Thyroid gland (tissue), 4 donors: ENCODE measurements at regions not wholly inside any gene's neighbourhood (a gene's known extent, or its start where the extent isn't known, plus 50 kb on each side); places are given as distances from the start of the nearest gene placed in this dataset.
"Not testable (repeated sequence)": the region's sequence is repeated elsewhere in the genome, so short reads cannot be mapped to it uniquely, and the experiment has no call there.

Source experiments
- DNase-seq, 2 donors: peaks; one replicate each; pipeline ENCODE4 v3.0.0-alpha.2; 2019
- H3K27ac ChIP-seq, 3 donors: fragments of 200-600 bp; sonication (generic); 1 replicate in 2 of 3; 2 replicates in 1 of 3; pipeline ENCODE4 v1.5.1; 2016 to 2019; ENCODE audit warnings: mild to moderate bottlenecking in 1 of 3, moderate library complexity in 1 of 3
- H3K27me3 ChIP-seq: fragments of 200-600 bp; sonication (generic); one replicate; pipeline ENCODE4 v1.5.1; 2019
- H3K36me3 ChIP-seq, 2 donors: fragments of 200-600 bp; sonication (generic); one replicate each; pipeline ENCODE4 v1.5.1; 2016 to 2019
- H3K4me1 ChIP-seq, 2 donors: fragments of 200-600 bp; sonication (generic); one replicate each; pipeline ENCODE4 v1.5.1; 2017 to 2019
- H3K4me3 ChIP-seq, 3 donors: fragments of 200-600 bp; sonication (generic); replicated peaks in 1 of 3; 1 replicate in 2 of 3; 2 replicates in 1 of 3; pipeline ENCODE4 v1.5.1; 2016; ENCODE audit warnings: mild to moderate bottlenecking in 1 of 3
- H3K9me3 ChIP-seq: fragments of 200-600 bp; sonication (generic); one replicate; pipeline ENCODE4 v1.5.1; 2017
- POLR2A ChIP-seq, 2 donors: fragments of 450-650 bp; IDR thresholded peaks; one replicate each; pipeline ENCODE4 v1.6.1; 2017; ENCODE audit warnings: antibody characterized with exemption in 2 of 2, mild to moderate bottlenecking in 2 of 2, moderate library complexity in 1 of 2
- WGBS, 2 donors: methylation state at CpG; one replicate each; pipeline ENCODE4 v1.1.5; 2017; 5-methylcytosine and 5-hydroxymethylcytosine counted together
- intact Hi-C: fragments of 100-400 bp; cut with DNase I; formaldehyde crosslinking; loops from one replicate; pipeline ENCODE4 v1.15.1; 2023
- TF ChIP-seq, protein P1 (sequence below), 6 experiments: fragments of 200-600 bp in 3 of 6; fragments of 450-650 bp in 3 of 6; sonication (generic) in 3 of 6; IDR thresholded peaks; one replicate each; pipeline ENCODE4 v1.5.1; 2016 to 2019; ENCODE audit warnings: antibody characterized with exemption in 6 of 6, mild to moderate bottlenecking in 2 of 6, inconsistent platforms in 1 of 6, moderate library complexity in 1 of 6

DNA sequence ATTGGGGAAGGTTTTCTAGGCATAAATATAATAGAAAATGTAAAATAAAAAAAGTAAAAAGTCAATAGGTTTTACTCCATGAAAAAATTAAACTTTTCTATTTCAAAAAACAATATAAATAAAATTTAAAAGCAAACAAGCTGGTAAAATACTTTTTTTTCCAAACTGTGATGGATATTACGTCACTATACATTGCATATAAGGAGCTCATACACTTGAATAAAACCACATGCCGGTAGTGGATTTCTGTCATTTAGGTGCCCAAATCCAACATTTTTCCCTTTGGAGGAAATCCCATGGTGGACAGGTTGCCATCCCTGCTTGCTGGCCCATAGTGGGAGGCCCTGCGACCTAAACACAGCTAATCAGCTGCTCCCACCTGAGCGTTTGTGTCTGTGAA is 289.4 kb upstream of the HNRNPA3 start:
- TF ChIP-seq, protein P1, sequence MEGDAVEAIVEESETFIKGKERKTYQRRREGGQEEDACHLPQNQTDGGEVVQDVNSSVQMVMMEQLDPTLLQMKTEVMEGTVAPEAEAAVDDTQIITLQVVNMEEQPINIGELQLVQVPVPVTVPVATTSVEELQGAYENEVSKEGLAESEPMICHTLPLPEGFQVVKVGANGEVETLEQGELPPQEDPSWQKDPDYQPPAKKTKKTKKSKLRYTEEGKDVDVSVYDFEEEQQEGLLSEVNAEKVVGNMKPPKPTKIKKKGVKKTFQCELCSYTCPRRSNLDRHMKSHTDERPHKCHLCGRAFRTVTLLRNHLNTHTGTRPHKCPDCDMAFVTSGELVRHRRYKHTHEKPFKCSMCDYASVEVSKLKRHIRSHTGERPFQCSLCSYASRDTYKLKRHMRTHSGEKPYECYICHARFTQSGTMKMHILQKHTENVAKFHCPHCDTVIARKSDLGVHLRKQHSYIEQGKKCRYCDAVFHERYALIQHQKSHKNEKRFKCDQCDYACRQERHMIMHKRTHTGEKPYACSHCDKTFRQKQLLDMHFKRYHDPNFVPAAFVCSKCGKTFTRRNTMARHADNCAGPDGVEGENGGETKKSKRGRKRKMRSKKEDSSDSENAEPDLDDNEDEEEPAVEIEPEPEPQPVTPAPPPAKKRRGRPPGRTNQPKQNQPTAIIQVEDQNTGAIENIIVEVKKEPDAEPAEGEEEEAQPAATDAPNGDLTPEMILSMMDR (IDR thresholded peaks at IDR 0.05): no peak
- no peak for TF ChIP-seq POLR2A (IDR thresholded peaks at IDR 0.05)
- H3K27me3 ChIP-seq: no peaks in the 10 kb centered on the region

GRCh38 chr2:176924909-176925534 is 287.6 kb upstream of the HNRNPA3 start:
- Histone ChIP-seq H3K27me3 (no peaks in the 10 kb centered on the region), H3K36me3 (no peaks in the 10 kb centered on the region), H3K4me1 (no peaks in the 10 kb centered on the region), H3K27ac (no peak overlapping the region), H3K9me3 (no peaks in the 10 kb centered on the region), H3K4me3 (no peak overlapping the region)
- DNase-seq: no peak
- TF ChIP-seq POLR2A (IDR thresholded peaks at IDR 0.05): no peak
- TF ChIP-seq, protein P1 (IDR thresholded peaks at IDR 0.05): no peak
- WGBS, 2 donors: 81 to 84% methylated on average over 7 of the region's 7 CpGs
- intact Hi-C loops: no loop called here

More for the DNA sequence above, 289.4 kb upstream of the HNRNPA3 start:
- no peaks in the 10 kb centered on the region for H3K36me3 ChIP-seq
- no peak overlapping the region for H3K4me3 ChIP-seq
- no peaks in the 10 kb centered on the region for H3K4me1 ChIP-seq
- no peaks in the 10 kb centered on the region for H3K9me3 ChIP-seq
- DNase-seq: no peak
- intact Hi-C loops: no loop called here
- no peak overlapping the region for H3K27ac ChIP-seq
- 91 to 94% methylated on average over 4 of the region's 4 CpGs for WGBS, 2 donors

DNA sequence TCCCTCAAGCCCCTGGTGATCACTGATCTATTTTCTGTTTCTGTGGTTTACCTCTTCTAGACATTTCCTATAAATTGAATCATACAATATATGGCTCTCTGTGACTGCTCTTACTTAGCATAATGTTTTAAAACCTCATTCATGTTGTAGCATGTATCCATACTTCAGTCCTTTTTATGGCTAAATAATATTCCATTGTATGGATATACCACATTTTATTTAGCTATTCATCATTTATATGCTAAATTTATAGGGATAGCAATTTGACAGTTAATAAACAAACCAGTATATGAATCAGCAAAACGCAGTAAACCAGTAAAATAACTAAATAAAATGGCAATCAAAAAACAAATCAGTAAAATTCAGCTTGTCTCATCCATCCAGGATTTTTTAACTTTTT is 286.1 kb upstream of the HNRNPA3 start:
- Histone ChIP-seq H3K27me3 (no peaks in the 10 kb centered on the region), H3K4me1 (no peaks in the 10 kb centered on the region), H3K4me3 (no peak overlapping the region), H3K27ac (no peak overlapping the region), H3K9me3 (no peaks in the 10 kb centered on the region), H3K36me3 (no peaks in the 10 kb centered on the region)
- no peak for TF ChIP-seq POLR2A (IDR thresholded peaks at IDR 0.05)
- TF ChIP-seq, protein P1 (IDR thresholded peaks at IDR 0.05): no peak
- 37 to 49% methylated on average over 1 of the region's 1 CpG for WGBS, 2 donors
- intact Hi-C loops: no loop called here
- DNase-seq: no peak

GRCh38 chr2:176929387-176929786 is 283.2 kb upstream of the HNRNPA3 start:
- 79 to 92% methylated on average over 2 of the region's 2 CpGs for WGBS, 2 donors
- H3K9me3 ChIP-seq, H3K27me3 ChIP-seq, DNase-seq, H3K36me3 ChIP-seq, H3K27ac ChIP-seq, intact Hi-C loops, H3K4me3 ChIP-seq, H3K4me1 ChIP-seq: not testable (repeated sequence)

- 74 to 78% methylated on average over 8 of the region's 8 CpGs for WGBS, 2 donors
- H3K27me3 ChIP-seq: no peaks in the 10 kb centered on the region
- no peaks in the 10 kb centered on the region for H3K4me1 ChIP-seq
- intact Hi-C loops: no loop called here
- H3K9me3 ChIP-seq: no peaks in the 10 kb centered on the region
- TF ChIP-seq, protein P1 (IDR thresholded peaks at IDR 0.05): no peak
- no peak for TF ChIP-seq POLR2A (IDR thresholded peaks at IDR 0.05)
- H3K27ac ChIP-seq: no peak overlapping the region
- DNase-seq: no peak
- no peaks in the 10 kb centered on the region for H3K36me3 ChIP-seq
- H3K4me3 ChIP-seq: no peak overlapping the region
Measured at GRCh38 chr2:176931588-176932563, 280.7 kb upstream of the HNRNPA3 start.
